GM10266 (cell line): ENCODE measurements at regions not wholly inside any gene's neighbourhood (a gene's known extent, or its start where the extent isn't known, plus 50 kb on each side); places are given as distances from the start of the nearest gene placed in this dataset.
"Not testable (repeated sequence)": the region's sequence is repeated elsewhere in the genome, so short reads cannot be mapped to it uniquely, and the experiment has no call there.

Source experiments
- DNase-seq: peaks from one replicate; pipeline ENCODE4 v3.0.0; 2012; ENCODE audit errors: extremely low spot score
- CTCF ChIP-seq: IDR thresholded peaks from 2 replicates; pipeline ENCODE4 v1.5.1; 2012; ENCODE audit warnings: mild to moderate bottlenecking, low read depth; ENCODE audit not compliant: control insufficient read depth, insufficient read depth; ENCODE audit errors: missing control alignments

GRCh38 chr13:95404141-95404882 lies 103.1 kb upstream of the ABCC4 start:
- TF ChIP-seq CTCF = peak; percentile 89
- peak; percentile 73 for DNase-seq

GRCh38 chr13:95406176-95406575 lies 104.9 kb upstream of the ABCC4 start:
- no peak for TF ChIP-seq CTCF
- no peak for DNase-seq

GRCh38 chr13:95411428-95412040 lies 110.3 kb upstream of the ABCC4 start:
- no peak for TF ChIP-seq CTCF
- DNase-seq = no peak

- DNase-seq = no peak
- TF ChIP-seq CTCF = no peak
Observed at GRCh38 chr13:95418946-95419345, 117.7 kb upstream of the ABCC4 start.

- TF ChIP-seq CTCF = no peak
- peak; percentile 19 for DNase-seq
Observed at GRCh38 chr13:95420501-95420900, 119.2 kb upstream of the ABCC4 start.

GRCh38 chr13:95426631-95427030 lies 125.4 kb upstream of the ABCC4 start:
- TF ChIP-seq CTCF = no peak
- DNase-seq = no peak

- DNase-seq = not testable (repeated sequence)
Observed at GRCh38 chr13:95430525-95430924, 122.0 kb upstream of the CLDN10 start.

- no peak for TF ChIP-seq CTCF
- DNase-seq = no peak
Observed at GRCh38 chr13:95432141-95432540, 120.4 kb upstream of the CLDN10 start.
